Naive thymus-derived CD4-positive, alpha-beta T cell (primary cell): ENCODE measurements at regions not wholly inside any gene's neighbourhood (a gene's known extent, or its start where the extent isn't known, plus 50 kb on each side); places are given as distances from the start of the nearest gene placed in this dataset.
A peak's percentile ranks its signal among the peaks of the same experiment; 100 is the strongest.

Experiments
- ATAC-seq: fragments of 150-1000 bp; cut with Tn5 transposase; 2 replicates; pipeline ENCODE4 v1.10.0; 2021; ENCODE audit warnings: mild to moderate bottlenecking, moderate library complexity
- CTCF ChIA-PET: fragments of 350-600 bp; sonication (Branson Sonifier 250); formaldehyde crosslinking; loops from one replicate; lab custom pipeline; 2021; ENCODE audit warnings: antibody characterized with exemption; lab: Charles Lee
- POLR2A ChIA-PET: fragments of 350-600 bp; sonication (Branson Sonifier 250); formaldehyde crosslinking; loops from one replicate; lab custom pipeline; 2021; ENCODE audit warnings: antibody characterized with exemption, inconsistent platforms; lab: Charles Lee
- DNase-seq, 9 donors: peaks; one replicate each; pipeline versions ENCODE4 v3.0.0 to v3.0.0-alpha.2; 2020 to 2022; ENCODE audit warnings: mixed read lengths in 1 of 9
- H3K27ac ChIP-seq: one replicate; pipeline ENCODE4 v1.7.0; 2013; ENCODE audit warnings: mild to moderate bottlenecking, low read depth, low read length, moderate library complexity
- H3K27me3 ChIP-seq, 2 donors: one replicate each; pipeline ENCODE4 v1.7.0; 2013; ENCODE audit warnings: low read length in 2 of 2, mild to moderate bottlenecking in 2 of 2, moderate library complexity in 2 of 2; ENCODE audit not compliant: control insufficient read depth in 2 of 2, insufficient read depth in 2 of 2
- H3K36me3 ChIP-seq, 3 experiments: 1 replicate in 2 of 3; 2 replicates in 1 of 3; pipeline ENCODE4 v1.7.0; 2013; ENCODE audit warnings: low read length in 3 of 3, mild to moderate bottlenecking in 3 of 3, moderate library complexity in 1 of 3; ENCODE audit not compliant: insufficient read depth in 3 of 3, control insufficient read depth in 2 of 3
- H3K4me1 ChIP-seq, 2 donors: one replicate each; pipeline ENCODE4 v1.7.0; 2013; ENCODE audit warnings: low read length in 2 of 2, mild to moderate bottlenecking in 2 of 2, moderate library complexity in 1 of 2; ENCODE audit not compliant: control insufficient read depth in 2 of 2, insufficient read depth in 2 of 2
- H3K4me3 ChIP-seq: 2 replicates; pipeline ENCODE4 v1.7.0; 2013; ENCODE audit warnings: mild to moderate bottlenecking, low read length
- H3K9me3 ChIP-seq, 3 experiments: 1 replicate in 2 of 3; 2 replicates in 1 of 3; pipeline ENCODE4 v1.7.0; 2013; ENCODE audit warnings: low read length in 3 of 3; ENCODE audit not compliant: control insufficient read depth in 2 of 3
- H3K27ac Mint-ChIP-seq, 9 donors: one replicate each; pipeline ENCODE4 v1.8.0; 2020 to 2022; ENCODE audit warnings: mixed read lengths in 9 of 9, mild to moderate bottlenecking in 8 of 9, moderate library complexity in 5 of 9, inconsistent platforms in 2 of 9
- H3K27me3 Mint-ChIP-seq, 5 donors: one replicate each; pipeline ENCODE4 v1.8.0; 2021 to 2022; ENCODE audit warnings: mixed read lengths in 5 of 5, mild to moderate bottlenecking in 1 of 5
- H3K36me3 Mint-ChIP-seq, 5 donors: one replicate each; pipeline ENCODE4 v1.8.0; 2020 to 2022; ENCODE audit warnings: mixed read lengths in 5 of 5, mild to moderate bottlenecking in 3 of 5, inconsistent platforms in 1 of 5
- H3K4me1 Mint-ChIP-seq, 7 donors: one replicate each; pipeline ENCODE4 v1.8.0; 2020 to 2022; ENCODE audit warnings: mixed read lengths in 7 of 7, mild to moderate bottlenecking in 3 of 7, inconsistent platforms in 1 of 7
- H3K4me3 Mint-ChIP-seq, 10 donors: one replicate each; pipeline ENCODE4 v1.8.0; 2020 to 2022; ENCODE audit warnings: mild to moderate bottlenecking in 10 of 10, mixed read lengths in 10 of 10, moderate library complexity in 6 of 10, inconsistent platforms in 2 of 10
- H3K9me3 Mint-ChIP-seq, 11 donors: one replicate each; pipeline ENCODE4 v1.8.0; 2020 to 2022; ENCODE audit warnings: mixed read lengths in 11 of 11, mild to moderate bottlenecking in 4 of 11, inconsistent platforms in 1 of 11, moderate library complexity in 1 of 11
- intact Hi-C, 2 donors: fragments of 100-400 bp; cut with micrococcal nuclease; formaldehyde crosslinking; loops; one replicate each; pipeline ENCODE4 v1.15.1; 2023

DNA sequence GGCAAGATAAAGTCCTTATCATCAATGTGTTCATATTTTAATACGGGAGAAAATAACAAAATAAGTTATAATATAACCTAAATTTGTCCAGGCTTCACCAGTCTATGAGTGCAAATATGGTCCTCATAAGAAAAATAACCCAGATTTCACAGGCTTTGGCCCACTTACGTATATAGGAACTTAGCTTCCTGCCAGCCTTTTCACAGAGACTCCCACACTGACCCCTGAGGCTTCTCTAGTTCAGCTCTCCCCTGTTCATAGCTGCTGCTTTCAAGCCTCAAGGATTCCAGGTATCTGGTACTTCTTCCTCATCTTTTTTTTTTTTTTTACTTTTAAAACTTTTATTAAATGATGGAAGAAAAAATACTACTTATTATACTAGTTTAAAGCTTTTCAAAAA lies 74.9 kb upstream of the PELI1 start:
- Mint-ChIP-seq H3K27ac (peak overlapping the region in 3 of 9 donors; percentile 43 to 93 (median 72)), H3K4me3 (no peak overlapping the region), H3K36me3 (peaks cover 0 to 15% (median 0%) of the 10 kb centered on the region in 5 donors), H3K9me3 (peaks cover 0 to 5% (median 0%) of the 10 kb centered on the region in 11 donors), H3K4me1 (peaks cover 25 to 79% (median 49%) of the 10 kb centered on the region in 7 donors), H3K27me3 (no peaks in the 10 kb centered on the region)
- ATAC-seq (no peak), DNase-seq (no peak)
- Histone ChIP-seq H3K36me3 (no peaks in the 10 kb centered on the region), H3K4me3 (no peak overlapping the region), H3K4me1 (peaks cover 12 to 32% of the 10 kb centered on the region in 2 donors), H3K27me3 (no peaks in the 10 kb centered on the region), H3K27ac (no peak overlapping the region), H3K9me3 (no peaks in the 10 kb centered on the region)
- intact Hi-C loops, result no loop called here
- POLR2A ChIA-PET, result interaction anchor here (1.7 to 1.8 kb wide), 2 partner anchors 9 to 10 kb away, joined by 8 to 9 read pairs; no protein-coding TSS in a partner anchor
- CTCF ChIA-PET, result interaction anchor here (0.6 to 1.8 kb wide), 3 partner anchors 10 to 109 kb away, joined by 3 to 10 read pairs (median 3); no protein-coding TSS in a partner anchor

DNA sequence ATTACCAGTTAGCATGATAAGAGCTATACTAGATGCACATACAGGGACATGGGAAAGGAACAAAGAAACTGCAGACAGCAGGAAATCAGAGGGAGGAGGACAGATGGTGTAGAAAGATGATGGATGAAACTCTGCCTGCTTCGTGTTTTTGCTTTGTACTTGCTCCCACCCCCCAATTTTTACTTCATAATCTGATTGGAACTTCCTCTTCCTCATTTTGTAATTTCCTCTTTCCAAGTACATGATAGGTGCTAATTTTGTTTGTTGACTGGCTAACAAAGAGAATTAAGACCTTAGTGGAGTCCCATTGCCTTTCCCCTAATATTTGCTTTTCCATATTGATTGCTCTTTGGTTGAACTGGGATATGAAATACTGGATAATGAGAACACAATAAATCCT lies 76.0 kb upstream of the PELI1 start:
- ChIA-PET POLR2A (interaction anchor here (1.7 to 1.8 kb wide), 2 partner anchors 8 to 11 kb away, joined by 8 to 9 read pairs; no protein-coding TSS in a partner anchor), CTCF (interaction anchor here (1.8 kb wide), 1 partner anchor 108 kb away, joined by 10 read pairs; no protein-coding TSS in a partner anchor)
- no peak overlapping the region for H3K4me3 Mint-ChIP-seq
- no peak overlapping the region for H3K4me3 ChIP-seq
- ATAC-seq (peak; percentile 32), DNase-seq (no peak)
- peaks cover under 1 to 25% of the 10 kb centered on the region in 2 donors for H3K4me1 ChIP-seq
- H3K36me3 Mint-ChIP-seq, result peaks cover 0 to 18% (median 0%) of the 10 kb centered on the region in 5 donors
- H3K9me3 Mint-ChIP-seq, result peaks cover 0 to 6% (median 0%) of the 10 kb centered on the region in 11 donors
- no peaks in the 10 kb centered on the region for H3K36me3 ChIP-seq
- no peaks in the 10 kb centered on the region for H3K9me3 ChIP-seq
- intact Hi-C loops, result loop anchor here (10.0 kb wide), 2 partner anchors 375 to 635 kb away; partner anchors contain the start of genes MDH1 (in 1 of the 2), UGP2 (in 1 of the 2) and WDPCP (in 1 of the 2)
- H3K27me3 Mint-ChIP-seq, result no peaks in the 10 kb centered on the region
- H3K27me3 ChIP-seq, result no peaks in the 10 kb centered on the region
- peaks cover 20 to 77% (median 39%) of the 10 kb centered on the region in 7 donors for H3K4me1 Mint-ChIP-seq
- H3K27ac Mint-ChIP-seq, result peak overlapping the region in 6 of 9 donors; percentile 1 to 93 (median 38)
- H3K27ac ChIP-seq, result no peak overlapping the region

DNA sequence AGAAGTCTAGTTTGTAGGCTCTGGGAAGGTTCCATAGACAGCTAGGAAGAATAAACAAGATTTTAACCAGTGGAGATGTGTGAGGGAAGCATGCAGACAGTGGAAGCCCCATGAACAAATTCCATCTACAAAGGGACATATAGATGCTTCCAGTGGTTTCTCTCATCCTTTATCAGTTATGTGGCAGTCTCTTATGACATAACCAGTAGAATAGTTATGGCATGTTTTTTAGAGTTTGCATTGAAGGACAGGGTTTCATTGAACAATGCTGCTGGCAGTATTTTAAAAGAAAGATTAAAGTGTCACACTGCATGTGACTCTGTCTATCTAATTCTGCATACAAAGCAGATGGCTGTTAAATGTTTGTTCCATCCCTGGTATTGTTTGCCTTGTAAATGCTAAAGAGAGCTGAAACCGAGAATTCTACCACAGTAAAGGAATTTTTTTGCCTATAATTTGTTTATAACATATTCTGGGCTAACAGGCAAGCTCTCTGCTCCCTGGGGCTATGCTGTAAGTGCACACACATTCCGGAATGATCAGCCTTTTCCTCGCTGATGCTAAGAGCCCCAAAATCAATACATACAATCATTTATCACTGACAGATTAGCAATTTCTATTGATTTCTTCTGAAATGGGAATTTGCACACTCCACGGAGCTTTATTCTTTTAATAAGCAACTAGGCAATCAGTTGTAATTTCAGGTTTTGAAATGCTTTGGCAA lies 76.8 kb upstream of the PELI1 start:
- Histone ChIP-seq H3K27ac (no peak overlapping the region), H3K4me1 (peaks cover 0 to 23% of the 10 kb centered on the region in 2 donors), H3K4me3 (no peak overlapping the region), H3K27me3 (no peaks in the 10 kb centered on the region), H3K9me3 (no peaks in the 10 kb centered on the region), H3K36me3 (no peaks in the 10 kb centered on the region)
- ATAC-seq (no peak), DNase-seq (no peak)
- Mint-ChIP-seq H3K27me3 (no peaks in the 10 kb centered on the region), H3K36me3 (peaks cover 0 to 20% (median 0%) of the 10 kb centered on the region in 5 donors), H3K27ac (peak overlapping the region in 4 of 9 donors; percentile 4 to 93 (median 67)), H3K4me1 (peaks cover 18 to 76% (median 42%) of the 10 kb centered on the region in 7 donors), H3K9me3 (peaks cover 0 to 8% (median 0%) of the 10 kb centered on the region in 11 donors), H3K4me3 (no peak overlapping the region)
- ChIA-PET POLR2A (interaction anchor here (1.0 kb wide), 1 partner anchor 16 kb away, joined by 4 read pairs; no protein-coding TSS in a partner anchor), CTCF (interaction anchor here (1.8 kb wide), 1 partner anchor 107 kb away, joined by 10 read pairs; no protein-coding TSS in a partner anchor)
- intact Hi-C loops, result loop anchor here (10.0 kb wide), 2 partner anchors 376 to 636 kb away; partner anchors contain the start of genes MDH1 (in 1 of the 2), UGP2 (in 1 of the 2) and WDPCP (in 1 of the 2)

DNA sequence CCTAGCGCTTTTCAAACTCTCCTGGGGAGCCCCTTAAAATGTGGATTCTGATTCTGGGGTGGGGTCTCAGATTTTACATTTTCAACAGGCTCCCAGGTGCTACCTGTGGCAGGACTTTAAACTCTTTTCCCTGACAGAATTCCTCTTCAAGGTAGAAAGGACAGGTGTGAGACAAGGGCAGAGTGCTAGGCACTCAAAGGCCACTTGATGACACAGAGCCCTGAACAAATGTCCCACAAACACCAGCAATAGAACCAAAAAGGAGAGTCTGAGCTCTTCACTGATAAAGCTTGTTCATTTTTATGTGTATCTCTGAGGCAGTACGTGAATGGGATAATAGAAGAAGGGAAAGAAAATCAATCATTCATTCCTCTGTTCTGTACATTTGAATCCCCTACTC lies 77.7 kb upstream of the PELI1 start:
- Histone ChIP-seq H3K27ac (no peak overlapping the region), H3K36me3 (no peaks in the 10 kb centered on the region), H3K4me1 (peaks cover 0 to 23% of the 10 kb centered on the region in 2 donors), H3K9me3 (no peaks in the 10 kb centered on the region), H3K4me3 (no peak overlapping the region), H3K27me3 (no peaks in the 10 kb centered on the region)
- ChIA-PET CTCF (interaction anchor here (0.7 to 1.4 kb wide), 4 partner anchors 14 to 105 kb away, joined by 3 to 9 read pairs (median 3); no protein-coding TSS in a partner anchor), POLR2A (interaction anchor here (0.7 to 1.6 kb wide), 5 partner anchors 16 to 106 kb away, joined by 3 to 5 read pairs (median 4); no protein-coding TSS in a partner anchor)
- peaks cover 0 to 4% (median 0%) of the 10 kb centered on the region in 11 donors for H3K9me3 Mint-ChIP-seq
- H3K4me1 Mint-ChIP-seq, result peaks cover 16 to 72% (median 37%) of the 10 kb centered on the region in 7 donors
- H3K36me3 Mint-ChIP-seq, result peaks cover 0 to 16% (median 0%) of the 10 kb centered on the region in 5 donors
- DNase-seq (no peak), ATAC-seq (no peak)
- H3K27ac Mint-ChIP-seq, result peak overlapping the region in 3 of 9 donors; percentile 22 to 92 (median 73)
- H3K4me3 Mint-ChIP-seq, result no peak overlapping the region
- intact Hi-C loops, result loop anchor here (10.0 kb wide), 2 partner anchors 377 to 637 kb away; partner anchors contain the start of genes MDH1 (in 1 of the 2), UGP2 (in 1 of the 2) and WDPCP (in 1 of the 2)
- no peaks in the 10 kb centered on the region for H3K27me3 Mint-ChIP-seq

DNA sequence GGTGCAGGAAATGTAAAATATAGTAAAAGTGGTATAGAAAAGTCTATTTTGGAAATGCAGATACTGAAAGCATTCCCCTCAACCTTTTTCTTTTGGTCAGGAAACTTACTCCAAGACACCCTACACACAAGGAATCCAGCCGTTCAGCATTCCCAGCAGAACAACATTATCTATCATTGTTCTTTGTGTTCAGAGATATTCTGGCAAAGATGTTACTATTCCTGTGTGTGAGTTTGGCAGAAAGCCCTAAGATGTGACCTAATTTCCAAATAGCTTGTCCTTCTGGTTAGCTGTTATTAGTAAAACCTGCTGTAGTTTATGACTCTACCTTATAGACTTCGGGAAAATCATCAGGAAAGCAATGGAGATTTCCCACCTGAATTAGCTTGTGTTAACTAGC lies 78.1 kb upstream of the PELI1 start:
- Histone ChIP-seq H3K36me3 (no peaks in the 10 kb centered on the region), H3K4me1 (peaks cover 0 to 23% of the 10 kb centered on the region in 2 donors), H3K4me3 (no peak overlapping the region), H3K9me3 (no peaks in the 10 kb centered on the region), H3K27ac (no peak overlapping the region), H3K27me3 (no peaks in the 10 kb centered on the region)
- POLR2A ChIA-PET, result interaction anchor here (0.6 to 2.6 kb wide), 10 partner anchors 8 to 208 kb away, joined by 3 to 17 read pairs (median 4); no protein-coding TSS in a partner anchor
- Mint-ChIP-seq H3K27me3 (no peaks in the 10 kb centered on the region), H3K9me3 (peaks cover 0 to 3% (median 0%) of the 10 kb centered on the region in 11 donors), H3K4me1 (peaks cover 16 to 72% (median 37%) of the 10 kb centered on the region in 7 donors), H3K36me3 (peaks cover 0 to 14% (median 0%) of the 10 kb centered on the region in 5 donors), H3K4me3 (peak overlapping the region in 4 of 10 donors; percentile 67 to 76 (median 70)), H3K27ac (peak overlapping the region in 7 of 9 donors; percentile 22 to 93 (median 89))
- CTCF ChIA-PET, result interaction anchor here (0.7 to 1.4 kb wide), 4 partner anchors 14 to 105 kb away, joined by 3 to 9 read pairs (median 3); no protein-coding TSS in a partner anchor
- intact Hi-C loops, result loop anchor here (10.0 kb wide), 2 partner anchors 378 to 638 kb away; partner anchors contain the start of genes MDH1 (in 1 of the 2), UGP2 (in 1 of the 2) and WDPCP (in 1 of the 2)
- no peak for DNase-seq
- ATAC-seq, result no peak
